Jurkat, Clone E6-1 (cell line): ENCODE measurements at regions not wholly inside any gene's neighbourhood (a gene's known extent, or its start where the extent isn't known, plus 50 kb on each side); places are given as distances from the start of the nearest gene placed in this dataset.

Experiments
- DNase-seq: peaks from one replicate; pipeline ENCODE4 v3.0.0-alpha.2; 2011; ENCODE audit warnings: low read depth, low spot score
- H3K4me3 ChIP-seq: 2 replicates; pipeline ENCODE4 v1.5.1; 2011; ENCODE audit warnings: mild to moderate bottlenecking, low read length, control low read depth, moderate library complexity

DNA sequence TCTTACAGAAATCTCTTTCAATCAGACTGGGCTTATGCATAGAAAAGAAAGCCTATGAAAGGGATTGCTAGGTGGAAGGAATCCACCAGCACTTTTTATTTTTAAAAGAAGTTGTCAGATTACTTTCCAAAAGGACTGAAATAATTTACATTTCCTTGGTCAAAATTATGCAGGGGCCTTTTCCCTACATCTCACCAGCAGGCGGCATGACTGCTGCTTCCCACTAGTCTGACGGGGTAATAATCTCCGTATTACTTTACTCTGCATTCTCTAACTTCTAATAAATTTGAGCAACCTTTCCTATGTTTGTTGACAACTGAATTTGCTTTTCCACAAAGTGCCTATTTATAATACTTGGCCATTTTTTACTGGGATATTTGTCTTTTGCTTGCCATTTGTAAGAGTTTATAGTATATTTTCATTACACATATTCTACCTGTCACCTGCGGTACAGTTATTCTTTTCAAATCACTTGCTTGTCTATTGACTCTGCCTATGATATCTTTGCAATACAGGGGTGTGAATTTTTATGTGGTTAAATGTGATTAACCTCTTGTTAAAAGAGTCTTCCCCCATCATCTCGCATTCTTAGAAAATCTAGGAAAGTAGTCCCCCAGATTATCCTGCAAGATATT is 51.9 kb upstream of the USP47 start:
- H3K4me3 ChIP-seq: no peak overlapping the region
- DNase-seq: peak; percentile 23

DNA sequence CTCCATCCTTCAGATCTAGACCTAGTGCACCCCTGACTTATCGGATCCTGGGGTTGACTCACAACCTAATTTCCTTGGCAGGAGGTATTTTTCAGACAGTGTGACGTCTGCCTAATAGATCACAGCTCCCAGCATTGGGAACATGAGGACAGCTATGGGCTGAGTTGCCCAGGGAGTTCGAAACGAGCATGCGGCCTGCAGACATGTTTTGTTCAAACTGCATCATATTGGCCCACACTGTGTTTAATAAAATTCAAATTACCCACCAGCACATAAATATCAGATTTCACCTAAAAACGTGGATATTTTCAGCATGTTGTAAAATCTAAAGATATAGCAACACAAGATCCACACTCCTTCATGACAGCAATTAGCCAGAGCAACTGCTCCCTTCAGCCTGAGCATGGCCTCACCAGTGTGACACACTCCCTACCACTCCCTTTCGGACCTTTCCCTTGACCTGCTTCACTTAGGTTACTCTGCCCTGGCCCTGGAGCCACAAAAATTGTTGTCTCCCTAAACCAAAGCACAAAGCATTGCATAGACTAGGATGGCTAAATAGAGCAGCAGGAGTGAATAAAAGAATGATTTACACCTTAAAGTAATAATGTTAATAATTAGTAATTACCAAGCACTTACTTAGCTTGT is 53.6 kb upstream of the USP47 start:
- no peak for DNase-seq
- no peak overlapping the region for H3K4me3 ChIP-seq

DNA sequence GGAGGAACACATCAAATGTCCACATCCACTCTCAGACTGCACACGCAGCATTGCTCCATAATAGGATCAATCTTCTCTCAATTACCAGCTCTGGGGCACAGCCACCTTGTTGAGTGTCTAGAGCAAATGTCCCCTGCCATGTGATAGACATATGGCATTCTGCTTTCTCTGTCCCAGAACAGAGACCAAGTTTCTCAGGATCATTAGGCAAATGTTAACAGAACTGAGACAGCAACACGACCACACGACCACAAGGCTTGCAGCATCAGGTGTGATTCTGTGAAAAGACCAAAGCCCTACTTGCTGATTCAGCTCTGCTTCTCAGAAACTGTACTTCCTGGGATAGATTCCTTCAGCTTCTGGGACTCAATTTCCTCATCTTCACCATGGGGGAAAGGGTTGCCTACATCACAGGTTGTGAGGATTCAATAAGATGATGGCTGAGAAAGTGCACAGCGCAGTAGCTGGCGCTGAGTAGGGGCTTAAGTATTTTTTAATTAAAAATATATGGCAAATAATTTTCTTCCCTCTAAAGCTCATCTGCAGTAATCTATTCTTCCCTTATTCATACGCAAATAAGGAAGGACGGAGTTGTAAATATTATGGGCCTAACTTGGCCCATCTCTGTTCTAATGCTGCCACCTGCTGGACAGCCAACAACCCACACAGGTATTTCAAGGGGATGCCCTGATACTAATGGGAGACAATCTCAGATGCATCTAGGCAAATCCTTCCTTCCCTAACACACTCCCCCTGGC is 54.3 kb upstream of the USP47 start:
- H3K4me3 ChIP-seq: no peak overlapping the region
- DNase-seq: peak; percentile 57

DNA sequence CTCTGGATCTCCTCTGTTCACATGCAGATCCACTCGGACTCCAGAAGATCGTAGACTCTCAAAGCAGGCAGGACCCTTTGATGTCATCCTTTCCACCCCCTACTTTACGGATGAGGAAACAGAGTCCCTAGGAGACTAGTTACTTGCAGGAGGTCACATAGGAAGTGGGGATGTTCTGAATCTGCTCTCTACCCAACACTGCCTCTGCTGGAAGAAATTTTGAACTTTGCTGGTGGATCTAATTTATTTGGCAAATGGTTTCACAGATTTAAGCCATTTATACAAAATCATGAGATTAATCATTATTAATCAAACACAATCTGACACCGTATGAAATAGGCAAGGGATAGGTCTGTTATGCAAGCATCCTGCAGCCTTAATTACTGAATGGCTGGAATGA is 55.0 kb upstream of the USP47 start:
- no peak overlapping the region for H3K4me3 ChIP-seq
- peak; percentile 12 for DNase-seq

DNA sequence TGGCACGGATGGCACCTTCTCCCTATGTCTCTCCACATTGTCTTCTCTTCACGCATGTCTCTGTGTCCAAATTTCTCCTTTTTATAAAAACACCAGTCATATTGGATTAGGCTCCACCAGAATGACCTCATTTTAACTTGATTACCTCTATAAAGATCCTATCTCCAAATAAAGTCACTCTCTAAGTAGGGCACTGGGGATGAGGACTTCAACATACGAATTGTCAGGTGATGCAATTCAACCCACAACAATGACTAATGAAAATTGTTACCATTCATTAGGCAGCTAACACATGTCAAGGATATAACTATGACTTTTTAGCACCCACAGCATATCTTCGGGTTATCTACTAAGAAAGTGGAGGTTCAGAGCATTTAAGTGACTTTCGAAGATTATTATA is 55.5 kb upstream of the USP47 start:
- DNase-seq: no peak
- H3K4me3 ChIP-seq: no peak overlapping the region

DNA sequence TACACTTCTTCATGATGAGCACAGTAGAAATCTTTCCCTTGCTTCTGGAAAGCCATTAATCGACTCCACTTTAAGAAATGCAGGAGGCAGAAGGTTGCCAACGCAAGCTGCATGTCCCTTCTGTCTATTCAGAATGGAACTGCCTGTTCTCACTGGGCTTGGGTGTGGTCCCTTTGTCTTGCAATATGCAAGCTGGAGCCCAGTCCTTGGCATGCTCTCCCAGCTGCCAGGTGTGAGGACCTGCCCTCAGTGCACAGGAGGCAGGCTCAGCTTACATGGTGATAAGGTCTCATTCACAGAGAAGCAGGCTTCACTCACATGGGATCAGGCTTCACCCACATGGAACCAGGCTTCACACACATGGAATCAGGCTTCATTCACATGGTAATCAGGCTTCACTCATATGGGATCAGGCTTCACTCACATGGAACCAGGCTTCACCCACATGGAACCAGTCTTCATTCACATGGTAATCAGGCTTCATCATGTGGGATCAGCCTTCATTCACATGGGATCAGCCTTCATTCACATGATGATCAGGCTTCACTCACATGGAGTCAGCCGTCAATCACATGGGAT is 59.2 kb upstream of the USP47 start:
- DNase-seq: no peak
- no peak overlapping the region for H3K4me3 ChIP-seq

DNA sequence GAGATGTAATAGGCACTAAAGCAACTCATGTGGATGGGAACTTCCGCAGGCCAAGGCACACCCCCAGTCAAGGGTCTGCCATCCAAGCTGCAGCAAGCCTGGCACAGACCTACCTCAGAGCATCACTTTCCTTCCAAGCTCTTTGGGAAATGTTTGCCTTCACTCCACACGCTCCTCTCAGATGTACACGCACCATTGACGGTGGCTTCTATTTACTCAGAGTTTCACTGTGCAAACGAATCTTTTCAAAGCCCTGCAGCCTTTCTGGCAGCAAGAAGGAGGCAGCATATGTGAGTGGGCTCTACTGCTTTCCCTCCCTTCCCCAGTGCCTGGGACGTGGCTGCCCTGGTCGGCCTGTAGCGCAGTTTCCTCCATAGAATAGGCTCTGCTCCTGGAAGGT is 60.9 kb upstream of the USP47 start:
- no peak for DNase-seq

DNA sequence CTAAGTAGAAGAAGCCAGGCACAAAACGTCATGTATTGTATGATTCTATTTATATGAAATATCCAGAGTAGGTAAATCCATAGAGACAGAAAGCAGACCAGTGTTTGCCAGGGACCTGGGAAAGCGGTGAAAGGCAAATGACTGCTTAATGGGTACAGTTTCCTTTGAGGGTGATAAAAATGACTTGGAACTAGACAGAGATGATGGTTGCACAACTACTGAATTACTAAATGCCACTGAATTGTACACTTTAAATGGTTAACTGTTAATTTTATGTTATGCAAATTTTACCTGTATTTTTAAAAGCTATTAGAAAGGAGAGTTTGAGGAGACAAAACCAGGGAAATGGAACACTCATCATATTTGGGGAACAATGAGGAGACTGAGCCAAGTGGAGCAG is 61.8 kb upstream of the USP47 start:
- no peak for DNase-seq
- H3K4me3 ChIP-seq: no peak overlapping the region

More for the DNA sequence above, 60.9 kb upstream of the USP47 start:
- no peak overlapping the region for H3K4me3 ChIP-seq

DNA sequence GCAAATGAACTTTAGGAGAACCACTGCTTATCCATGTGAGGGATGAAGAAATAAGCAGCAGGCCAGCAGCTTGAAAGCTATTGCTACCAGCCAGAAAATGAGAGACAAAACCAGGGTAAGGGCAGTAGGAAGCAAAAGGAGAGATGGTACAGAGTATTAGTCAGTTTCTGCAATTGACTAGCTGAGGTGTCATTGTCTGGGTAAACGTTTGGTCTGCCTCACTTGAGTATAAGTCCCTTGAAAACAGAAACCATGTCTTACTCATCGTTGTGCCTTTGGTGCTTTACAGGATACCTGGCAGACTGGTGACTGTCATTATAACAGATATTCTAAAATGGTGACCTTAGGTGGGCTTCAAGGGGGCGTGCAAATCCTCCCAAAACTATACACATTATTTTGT is 63.9 kb upstream of the USP47 start:
- no peak for DNase-seq
- no peak overlapping the region for H3K4me3 ChIP-seq

DNA sequence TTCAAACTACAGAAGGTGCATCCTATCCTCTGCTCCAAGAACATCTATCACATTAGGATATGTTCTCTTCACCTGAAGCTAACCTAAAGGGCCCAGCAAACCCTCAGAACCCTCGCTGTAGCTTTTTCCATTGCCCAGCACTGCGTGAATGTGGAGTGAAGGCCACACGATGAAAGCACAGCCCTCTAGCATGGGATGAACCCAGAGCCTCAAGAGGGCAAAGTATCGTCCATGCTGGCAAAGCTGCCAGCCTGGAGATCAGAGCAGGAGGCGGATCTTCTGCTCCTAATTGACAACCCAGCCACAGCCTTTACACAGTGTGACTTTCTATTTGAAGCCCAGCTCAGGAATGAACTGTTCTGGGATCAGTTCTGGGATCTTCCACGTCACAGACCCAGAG is 65.1 kb upstream of the USP47 start:
- H3K4me3 ChIP-seq: no peak overlapping the region
- no peak for DNase-seq

DNA sequence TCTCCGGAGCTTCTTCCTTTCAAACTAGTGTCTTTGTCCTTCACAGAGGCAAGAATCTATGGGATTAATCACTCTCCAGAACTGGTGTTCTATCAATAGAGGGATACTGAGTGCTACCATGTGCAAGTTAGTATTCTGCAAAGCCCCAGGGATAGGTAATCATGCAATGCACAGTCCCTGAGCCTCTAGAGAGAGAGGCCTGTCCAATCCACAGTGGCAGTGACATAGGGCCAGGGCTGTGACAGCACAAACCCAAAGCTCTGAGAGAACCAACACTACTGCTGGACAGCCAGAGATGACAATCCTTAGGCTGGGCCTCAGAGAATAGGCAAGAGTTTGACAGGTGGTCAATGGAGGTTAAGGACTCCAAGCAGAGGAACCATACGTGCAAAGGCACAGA is 66.8 kb upstream of the USP47 start:
- no peak for DNase-seq
- H3K4me3 ChIP-seq: no peak overlapping the region

DNA sequence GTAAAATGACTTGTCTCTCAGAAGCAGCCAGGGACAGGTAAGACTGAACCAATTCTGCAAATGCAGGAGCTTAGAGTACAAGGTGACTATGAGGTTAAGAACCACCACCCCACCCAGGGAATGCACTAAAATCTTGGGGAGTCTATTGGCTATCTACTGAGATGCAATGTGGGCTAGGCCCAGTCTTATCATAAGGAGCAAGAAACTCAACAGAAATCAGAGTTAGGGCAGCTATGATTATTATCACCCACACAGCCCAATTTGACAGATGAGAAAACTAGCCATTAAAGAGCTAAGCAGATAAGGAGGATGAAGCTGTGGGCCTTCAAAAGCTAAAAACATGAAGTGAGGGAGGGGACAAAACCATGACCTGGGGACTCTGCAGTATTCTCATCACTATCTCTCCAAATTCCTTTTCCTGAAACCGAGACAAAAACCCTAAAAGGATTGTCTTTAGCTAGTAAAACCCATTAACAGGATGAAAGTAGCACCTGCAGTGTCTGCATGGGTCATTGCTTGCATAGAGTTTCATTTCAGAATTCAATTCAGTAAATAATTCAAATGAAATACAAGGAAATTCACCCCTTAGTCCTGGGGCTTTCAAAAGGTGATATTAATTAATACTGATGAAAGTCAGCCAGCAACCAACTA is 68.8 kb upstream of the USP47 start:
- no peak overlapping the region for H3K4me3 ChIP-seq
- DNase-seq: no peak

DNA sequence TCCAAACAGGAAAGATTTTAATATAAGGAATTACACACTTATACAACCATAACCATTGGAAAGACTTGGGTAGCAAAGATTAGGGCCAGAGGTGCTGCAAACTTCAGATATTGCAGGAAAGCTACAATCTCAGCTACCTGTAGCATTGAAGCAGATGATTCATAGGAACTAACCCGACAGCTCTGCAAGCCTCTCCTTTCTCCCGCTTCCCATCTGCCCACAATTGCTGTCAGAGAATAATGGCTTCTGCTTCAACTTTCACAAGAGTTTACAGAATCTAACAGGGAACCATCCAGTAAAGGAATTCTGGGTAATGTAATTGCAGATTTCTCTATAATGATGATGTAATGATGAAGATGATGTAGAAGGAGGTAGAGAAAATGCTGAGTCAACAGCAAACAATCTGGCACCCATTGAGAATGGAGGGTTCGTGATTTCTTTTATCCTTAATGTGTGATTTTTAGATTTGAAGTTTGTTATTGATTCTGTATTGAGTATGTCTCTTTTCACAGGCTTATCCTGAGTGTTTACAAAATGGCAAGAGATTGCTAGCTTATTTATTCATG is 70.8 kb upstream of the USP47 start:
- no peak overlapping the region for H3K4me3 ChIP-seq
- no peak for DNase-seq

DNA sequence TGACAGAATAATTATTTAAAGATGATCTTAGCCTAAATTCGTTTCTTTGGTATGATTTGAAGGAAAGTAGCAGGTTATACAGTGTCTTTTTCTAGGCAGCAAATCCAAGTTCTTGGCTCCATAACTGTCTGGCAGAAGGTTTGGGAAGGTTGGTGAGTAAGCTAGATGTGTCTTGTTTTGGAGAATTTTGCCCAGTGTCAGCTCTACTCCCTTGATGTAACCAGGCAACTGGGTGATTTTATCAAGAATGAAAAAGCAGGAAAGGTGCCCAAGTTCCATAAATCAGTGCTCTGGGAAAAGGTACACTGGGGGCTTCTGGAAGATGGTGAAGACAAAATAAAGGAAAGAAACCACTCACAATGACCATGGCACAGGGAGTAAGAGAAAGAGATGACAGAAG is 71.5 kb upstream of the USP47 start:
- no peak overlapping the region for H3K4me3 ChIP-seq
- no peak for DNase-seq

DNA sequence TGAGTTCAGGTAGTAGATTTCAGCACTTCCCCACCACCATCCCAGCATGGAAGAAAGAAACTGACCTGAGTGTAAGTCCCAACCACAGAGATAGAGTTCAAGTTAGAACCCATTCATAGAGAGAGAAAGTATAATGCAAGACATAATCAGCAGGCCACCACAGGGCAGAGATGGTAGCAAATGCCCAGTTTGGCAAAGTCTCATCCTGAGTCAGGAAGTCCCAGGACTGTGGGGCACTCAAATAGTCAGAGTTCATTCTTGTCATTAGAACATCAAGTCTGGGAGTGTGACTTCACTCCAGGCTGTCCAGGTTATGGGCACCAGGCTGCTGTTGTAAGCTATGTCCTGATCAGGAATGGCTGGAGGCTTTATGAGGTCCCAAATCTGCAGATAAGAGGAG is 72.0 kb upstream of the USP47 start:
- no peak for DNase-seq
- no peak overlapping the region for H3K4me3 ChIP-seq

DNA sequence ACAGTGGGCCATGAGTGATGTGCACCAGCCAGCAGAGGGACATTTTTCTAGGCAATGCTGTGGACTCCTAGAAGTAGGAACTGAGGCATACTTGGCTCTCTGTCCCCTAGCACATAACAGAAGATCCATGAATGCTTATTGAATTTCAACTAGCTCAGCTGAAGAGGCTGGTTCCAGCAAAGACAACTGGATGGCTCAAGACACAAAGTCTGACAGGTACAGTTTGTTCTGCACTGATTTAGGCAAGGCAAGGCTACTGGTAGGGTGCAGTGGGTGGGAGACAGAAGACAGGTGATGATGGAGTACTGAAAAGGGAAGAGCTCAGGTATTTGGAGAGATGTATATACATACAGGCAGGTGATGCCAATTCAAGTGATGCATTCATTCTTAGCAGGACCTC is 72.4 kb upstream of the USP47 start:
- H3K4me3 ChIP-seq: no peak overlapping the region
- DNase-seq: no peak

DNA sequence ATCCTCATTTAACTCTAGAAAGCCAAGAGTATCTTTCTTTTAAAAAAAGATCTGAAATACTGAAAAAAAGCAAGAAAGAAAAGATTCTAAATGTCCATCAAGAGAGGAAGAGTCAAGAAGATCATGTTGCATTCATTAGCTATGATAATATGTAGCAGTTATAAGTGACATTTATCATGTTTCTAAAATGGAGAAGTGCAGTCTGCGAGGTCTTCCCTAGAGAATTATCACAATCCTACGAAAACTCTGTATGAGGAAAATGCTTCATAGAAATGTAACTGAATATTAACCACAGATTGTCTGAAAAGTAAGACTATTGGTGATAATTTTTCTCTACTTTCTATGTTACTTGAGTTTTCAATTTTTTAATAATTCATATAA is 77.4 kb upstream of the USP47 start:
- no peak overlapping the region for H3K4me3 ChIP-seq
- DNase-seq: no peak

DNA sequence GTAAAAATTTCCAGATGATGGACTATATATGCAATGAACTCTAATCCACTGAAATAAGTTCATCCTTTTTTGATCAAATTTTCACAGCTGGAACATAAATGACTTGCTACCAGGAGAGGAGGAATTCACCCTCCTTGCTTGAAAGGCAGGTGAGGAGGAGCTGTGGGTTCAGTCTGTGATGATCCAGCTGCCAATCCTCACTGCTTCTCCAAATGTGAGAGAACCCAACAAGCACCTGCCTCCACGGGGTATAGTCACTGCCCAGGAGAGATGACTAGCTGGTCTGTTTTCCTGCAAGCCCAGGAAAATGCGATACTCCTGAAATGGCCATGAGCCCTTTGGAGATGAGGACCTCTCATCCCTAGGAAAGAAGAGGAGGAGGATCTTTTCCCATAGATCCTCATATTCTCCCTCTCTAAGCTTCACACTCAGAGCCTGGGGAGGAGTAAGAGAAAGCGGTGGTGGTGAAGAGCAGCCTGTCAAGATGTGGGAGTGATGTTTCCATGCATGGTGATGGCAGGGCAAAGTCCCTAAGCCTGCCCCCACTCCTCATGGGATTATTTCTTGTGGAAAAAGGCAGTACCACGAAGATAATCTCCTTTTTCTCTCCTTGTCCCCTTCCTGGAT is 77.9 kb upstream of the USP47 start:
- H3K4me3 ChIP-seq: no peak overlapping the region
- no peak for DNase-seq

DNA sequence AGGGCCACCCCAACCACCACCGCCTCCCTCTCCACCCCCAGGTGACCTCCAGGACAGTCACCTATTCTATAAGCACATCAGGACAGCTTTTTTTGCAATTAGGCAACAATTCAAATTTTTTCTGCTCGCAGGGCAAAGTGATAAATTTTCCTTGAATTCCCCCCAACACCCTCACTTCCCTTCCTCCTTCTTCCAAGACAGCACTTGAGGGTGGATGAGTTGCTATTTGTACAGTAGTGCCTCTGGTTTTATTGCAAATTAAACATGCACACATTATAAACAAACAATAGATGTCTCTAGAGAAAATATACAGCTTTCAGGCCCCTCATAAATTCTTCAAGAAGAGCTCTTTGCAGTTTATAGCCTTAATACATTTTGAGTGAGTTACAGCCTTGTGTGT is 80.9 kb upstream of the USP47 start:
- no peak overlapping the region for H3K4me3 ChIP-seq
- no peak for DNase-seq
